Esophagus mucosa (tissue), 1 donor: ENCODE measurements at regions not wholly inside any gene's neighbourhood (a gene's known extent, or its start where the extent isn't known, plus 50 kb on each side); places are given as distances from the start of the nearest gene placed in this dataset.
"Not testable (repeated sequence)": the region's sequence is repeated elsewhere in the genome, so short reads cannot be mapped to it uniquely, and the experiment has no call there.

Source experiments
- ATAC-seq: fragments of 200-7000 bp; cut with Tn5 transposase; one replicate; pipeline ENCODE4 v1.9.1; 2020
- donor health status: DM: yes; HTN: yes; CAD: no.

GRCh38 chr21:38115870-38116269 lies 140.9 kb upstream of the KCNJ15 start:
- no peak for ATAC-seq

GRCh38 chr21:38119793-38120192 lies 137.0 kb upstream of the KCNJ15 start:
- ATAC-seq, result no peak

GRCh38 chr21:38120679-38120983 lies 136.2 kb upstream of the KCNJ15 start:
- ATAC-seq, result not testable (repeated sequence)

- ATAC-seq, result no peak
Measured at GRCh38 chr21:38120984-38121855, 135.6 kb upstream of the KCNJ15 start.

- ATAC-seq, result no peak
Measured at GRCh38 chr21:38121888-38122720, 134.7 kb upstream of the KCNJ15 start.

- ATAC-seq, result no peak
Measured at GRCh38 chr21:38123626-38124025, 133.2 kb upstream of the KCNJ15 start.

GRCh38 chr21:38126666-38127303 lies 130.0 kb upstream of the KCNJ15 start:
- ATAC-seq, result peak; percentile 77

- no peak for ATAC-seq
Measured at GRCh38 chr21:38129711-38130110, 127.1 kb upstream of the KCNJ15 start.

- no peak for ATAC-seq
Measured at GRCh38 chr21:38133240-38133639, 123.6 kb upstream of the KCNJ15 start.

GRCh38 chr21:38134084-38134873 lies 122.5 kb upstream of the KCNJ15 start:
- no peak for ATAC-seq

GRCh38 chr21:38136201-38136600 lies 120.6 kb upstream of the KCNJ15 start:
- no peak for ATAC-seq

- ATAC-seq, result peak; percentile 35
Measured at GRCh38 chr21:38139380-38140168, 117.2 kb upstream of the KCNJ15 start.

GRCh38 chr21:38140207-38140903 lies 116.4 kb upstream of the KCNJ15 start:
- ATAC-seq, result peak; percentile 71

GRCh38 chr21:38142224-38142623 lies 114.6 kb upstream of the KCNJ15 start:
- no peak for ATAC-seq

- ATAC-seq, result no peak
Measured at GRCh38 chr21:38144193-38144592, 112.6 kb upstream of the KCNJ15 start.

- no peak for ATAC-seq
Measured at GRCh38 chr21:38145104-38145503, 111.7 kb upstream of the KCNJ15 start.

GRCh38 chr21:38147391-38147790 lies 109.4 kb upstream of the KCNJ15 start:
- ATAC-seq, result no peak

- no peak for ATAC-seq
Measured at GRCh38 chr21:38148046-38148445, 108.7 kb upstream of the KCNJ15 start.

GRCh38 chr21:38151021-38151645 lies 105.7 kb upstream of the KCNJ15 start:
- no peak for ATAC-seq

GRCh38 chr21:38156200-38156599 lies 100.6 kb upstream of the KCNJ15 start:
- ATAC-seq, result no peak

- ATAC-seq, result peak; percentile 51
Measured at GRCh38 chr21:38159355-38159754, 97.4 kb upstream of the KCNJ15 start.
